SW 1271 (cell line): ENCODE measurements at regions not wholly inside any gene's neighbourhood (a gene's known extent, or its start where the extent isn't known, plus 50 kb on each side); places are given as distances from the start of the nearest gene placed in this dataset.

Source experiments
- DNase-seq, 2 experiments: peaks; one replicate each; lab custom pipeline; 2025; lab: John Stamatoyannopoulos, UW

- DNase-seq = no peak
Observed at GRCh38 chr7:117929237-117929636, 56.0 kb upstream of the CTTNBP2 start.

GRCh38 chr7:117931314-117931713 is 58.1 kb upstream of the CTTNBP2 start:
- no peak for DNase-seq

- no peak for DNase-seq
Observed at GRCh38 chr7:117937049-117937752, 64.0 kb upstream of the CTTNBP2 start.

- DNase-seq = no peak
Observed at GRCh38 chr7:117937753-117938483, 64.7 kb upstream of the CTTNBP2 start.

GRCh38 chr7:117941138-117941810 is 68.0 kb upstream of the CTTNBP2 start:
- no peak for DNase-seq

- no peak for DNase-seq
Observed at GRCh38 chr7:117942780-117943179, 69.5 kb upstream of the CTTNBP2 start.

GRCh38 chr7:117944886-117945285 is 71.6 kb upstream of the CTTNBP2 start:
- DNase-seq = no peak

GRCh38 chr7:117946151-117946633 is 73.0 kb upstream of the CTTNBP2 start:
- no peak for DNase-seq

GRCh38 chr7:117949232-117949631 is 76.0 kb upstream of the CTTNBP2 start:
- no peak for DNase-seq

GRCh38 chr7:117950601-117951260 is 77.5 kb upstream of the CTTNBP2 start:
- DNase-seq = no peak

- no peak for DNase-seq
Observed at GRCh38 chr7:117951285-117951684, 78.0 kb upstream of the CTTNBP2 start.

GRCh38 chr7:117951691-117952280 is 78.5 kb upstream of the CTTNBP2 start:
- DNase-seq = no peak

GRCh38 chr7:117955046-117955445 is 81.8 kb upstream of the CTTNBP2 start:
- no peak for DNase-seq

- DNase-seq = no peak
Observed at GRCh38 chr7:117960351-117960750, 87.1 kb upstream of the CTTNBP2 start.

GRCh38 chr7:117961235-117961634 is 88.0 kb upstream of the CTTNBP2 start:
- DNase-seq = no peak

- no peak for DNase-seq
Observed at GRCh38 chr7:117962366-117962994, 89.2 kb upstream of the CTTNBP2 start.

- DNase-seq = no peak
Observed at GRCh38 chr7:117963264-117964197, 90.3 kb upstream of the CTTNBP2 start.

GRCh38 chr7:117970801-117971200 is 97.6 kb upstream of the CTTNBP2 start:
- DNase-seq = no peak

- no peak for DNase-seq
Observed at GRCh38 chr7:117971556-117972244, 98.5 kb upstream of the CTTNBP2 start.

- no peak for DNase-seq
Observed at GRCh38 chr7:117972606-117973005, 99.4 kb upstream of the CTTNBP2 start.
